IMR-90 (cell line): ENCODE measurements at regions not wholly inside any gene's neighbourhood (a gene's known extent, or its start where the extent isn't known, plus 50 kb on each side); places are given as distances from the start of the nearest gene placed in this dataset.

Source experiments
- MAFK ChIP-seq: IDR thresholded peaks from 2 replicates; pipeline ENCODE4 v1.6.1; 2012; ENCODE audit warnings: low read depth, low read length, improper control_type of control experiment
- MAZ ChIP-seq: IDR thresholded peaks from 2 replicates; pipeline ENCODE4 v1.6.1; 2012; ENCODE audit warnings: low read depth, mild to moderate bottlenecking, low read length, improper control_type of control experiment, moderate library complexity, borderline replicate concordance
- RAD21 ChIP-seq: IDR thresholded peaks from 2 replicates; pipeline ENCODE4 v1.6.1; 2012; ENCODE audit warnings: low read length, improper control_type of control experiment
- RFX5 ChIP-seq: IDR thresholded peaks from 2 replicates; pipeline ENCODE4 v1.8.0; 2012; ENCODE audit warnings: low read depth, mild to moderate bottlenecking, low read length, moderate library complexity
- TF ChIP-seq, protein P1 (sequence below): conservative IDR thresholded peaks from 2 replicates; pipeline ENCODE4 v1.5.1; 2012; ENCODE audit warnings: mild to moderate bottlenecking, low read depth, low read length, improper control_type of control experiment
- TF ChIP-seq, protein P2 (sequence below): fragments of 150-350 bp; IDR thresholded peaks from 2 replicates; pipeline ENCODE4 v1.6.1; 2017; ENCODE audit warnings: mild to moderate bottlenecking, antibody characterized with exemption, low read length, low read depth

DNA sequence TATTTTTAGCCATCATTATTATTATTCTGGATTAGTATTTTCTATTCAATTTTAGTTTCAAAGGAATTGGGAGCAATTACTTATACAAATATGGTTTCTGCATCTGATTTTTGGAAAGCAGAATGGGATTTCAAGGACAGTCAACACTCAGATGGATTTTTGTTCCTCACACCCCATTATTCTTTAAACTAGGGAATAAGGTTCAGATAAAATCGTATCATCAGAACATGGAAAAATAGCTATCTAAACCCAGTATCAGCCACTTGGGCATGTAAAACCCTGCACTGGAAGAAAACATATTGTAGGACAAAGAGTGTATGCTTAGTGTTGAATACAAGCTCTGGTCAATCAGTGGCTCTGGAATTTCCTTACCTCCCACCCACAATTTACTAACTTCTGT is 452.5 kb downstream of the ZNF516 start:
- TF ChIP-seq, protein P1, sequence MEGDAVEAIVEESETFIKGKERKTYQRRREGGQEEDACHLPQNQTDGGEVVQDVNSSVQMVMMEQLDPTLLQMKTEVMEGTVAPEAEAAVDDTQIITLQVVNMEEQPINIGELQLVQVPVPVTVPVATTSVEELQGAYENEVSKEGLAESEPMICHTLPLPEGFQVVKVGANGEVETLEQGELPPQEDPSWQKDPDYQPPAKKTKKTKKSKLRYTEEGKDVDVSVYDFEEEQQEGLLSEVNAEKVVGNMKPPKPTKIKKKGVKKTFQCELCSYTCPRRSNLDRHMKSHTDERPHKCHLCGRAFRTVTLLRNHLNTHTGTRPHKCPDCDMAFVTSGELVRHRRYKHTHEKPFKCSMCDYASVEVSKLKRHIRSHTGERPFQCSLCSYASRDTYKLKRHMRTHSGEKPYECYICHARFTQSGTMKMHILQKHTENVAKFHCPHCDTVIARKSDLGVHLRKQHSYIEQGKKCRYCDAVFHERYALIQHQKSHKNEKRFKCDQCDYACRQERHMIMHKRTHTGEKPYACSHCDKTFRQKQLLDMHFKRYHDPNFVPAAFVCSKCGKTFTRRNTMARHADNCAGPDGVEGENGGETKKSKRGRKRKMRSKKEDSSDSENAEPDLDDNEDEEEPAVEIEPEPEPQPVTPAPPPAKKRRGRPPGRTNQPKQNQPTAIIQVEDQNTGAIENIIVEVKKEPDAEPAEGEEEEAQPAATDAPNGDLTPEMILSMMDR = no peak
- TF ChIP-seq MAZ (no peak), RFX5 (no peak), MAFK (no peak), RAD21 (no peak)
- TF ChIP-seq, protein P2, sequence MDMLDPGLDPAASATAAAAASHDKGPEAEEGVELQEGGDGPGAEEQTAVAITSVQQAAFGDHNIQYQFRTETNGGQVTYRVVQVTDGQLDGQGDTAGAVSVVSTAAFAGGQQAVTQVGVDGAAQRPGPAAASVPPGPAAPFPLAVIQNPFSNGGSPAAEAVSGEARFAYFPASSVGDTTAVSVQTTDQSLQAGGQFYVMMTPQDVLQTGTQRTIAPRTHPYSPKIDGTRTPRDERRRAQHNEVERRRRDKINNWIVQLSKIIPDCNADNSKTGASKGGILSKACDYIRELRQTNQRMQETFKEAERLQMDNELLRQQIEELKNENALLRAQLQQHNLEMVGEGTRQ = no peak
